HepG2 (cell line): ENCODE measurements at regions not wholly inside any gene's neighbourhood (a gene's known extent, or its start where the extent isn't known, plus 50 kb on each side); places are given as distances from the start of the nearest gene placed in this dataset.

ENCODE experiments used
- ATAC-seq: fragments of 200-7000 bp; cut with Tn5 transposase; 3 replicates; pipeline ENCODE4 v1.9.1; 2020; ENCODE audit warnings: mild to moderate bottlenecking, moderate library complexity
- BruUV-seq: library from RNA; stranded (reverse); fragments of 400-500 nt; replicated peaks from 2 replicates; lab custom pipeline; 2021; lab: Mats Ljungman, UMichigan
- CTCF ChIA-PET: fragments of 300-600 bp; formaldehyde crosslinking; extraction: SDS; loops from one replicate; lab custom pipeline; 2021; ENCODE audit warnings: low total read pairs, inconsistent platforms, low intra/inter-chr PET ratio; lab: Yijun Ruan, JAX
- POLR2A ChIA-PET: fragments of 350-600 bp; sonication (Branson Sonifier 250); formaldehyde crosslinking; loops from one replicate; lab custom pipeline; 2020; ENCODE audit warnings: antibody characterized with exemption, inconsistent platforms; lab: Yijun Ruan, JAX
- DNase-seq: peaks from one replicate; pipeline ENCODE4 v3.0.0-alpha.2; 2015; ENCODE audit warnings: low spot score
- FAIRE-seq: peaks from 3 replicates; lab custom pipeline; 2011; peaks lifted over from hg19 to GRCh38; lab: Jason Lieb, UNC
- H2AFZ ChIP-seq: one replicate; pipeline ENCODE4 v1.6.1; 2011; ENCODE audit warnings: low read length, inconsistent platforms
- H3K27ac ChIP-seq: fragments of 300-600 bp; 3 replicates; pipeline ENCODE4 v1.8.0; 2011; ENCODE audit warnings: mixed run types, mild to moderate bottlenecking, mixed read lengths, low read length, inconsistent platforms; ENCODE audit not compliant: insufficient read depth; ENCODE audit errors: extremely low read length
- H3K27me3 ChIP-seq, 2 experiments: fragments of 200-600 bp in 1 of 2; 2 replicates in 1 of 2; 3 replicates in 1 of 2; pipeline versions ENCODE4 v1.6.0 to v1.8.0; 2011; ENCODE audit warnings: low read length in 2 of 2, mild to moderate bottlenecking in 2 of 2, moderate library complexity in 2 of 2, inconsistent platforms in 1 of 2; ENCODE audit not compliant: insufficient read depth in 2 of 2, control insufficient read depth in 1 of 2
- H3K36me3 ChIP-seq, 2 experiments: fragments of 200-600 bp in 1 of 2; replicated peaks in 1 of 2; 2 replicates in 1 of 2; 3 replicates in 1 of 2; pipeline versions ENCODE4 v1.5.1 to v1.8.0; 2011; ENCODE audit warnings: low read length in 2 of 2, inconsistent platforms in 1 of 2; ENCODE audit not compliant: insufficient read depth in 2 of 2, control insufficient read depth in 1 of 2
- H3K4me1 ChIP-seq: 2 replicates; pipeline ENCODE4 v1.5.1; 2012; ENCODE audit warnings: low read length, inconsistent platforms; ENCODE audit not compliant: insufficient read depth
- H3K4me2 ChIP-seq: 2 replicates; pipeline ENCODE4 v1.6.0; 2011; ENCODE audit warnings: low read depth, low read length, inconsistent platforms
- H3K4me3 ChIP-seq, 3 experiments: fragments of 200-600 bp in 1 of 3; sonication (generic), shearing (Covaris generic) in 1 of 3; replicated peaks in 1 of 3; 2 replicates each; pipeline ENCODE4 v1.5.1; 2011 to 2016; ENCODE audit warnings: low read length in 3 of 3, inconsistent platforms in 2 of 3, low read depth in 2 of 3, mild to moderate bottlenecking in 2 of 3, control low read depth in 1 of 3, mixed read lengths in 1 of 3; ENCODE audit not compliant: insufficient read depth in 1 of 3
- H3K79me2 ChIP-seq: one replicate; pipeline ENCODE4 v1.6.1; 2011; ENCODE audit warnings: low read length, inconsistent platforms; ENCODE audit not compliant: insufficient read depth
- H3K9ac ChIP-seq: 2 replicates; pipeline ENCODE4 v1.6.0; 2011; ENCODE audit warnings: mild to moderate bottlenecking, low read depth, low read length, inconsistent platforms; ENCODE audit not compliant: insufficient read depth
- H3K9me3 ChIP-seq: 2 replicates; pipeline ENCODE4 v1.5.1; 2012; ENCODE audit warnings: mild to moderate bottlenecking, low read length
- H4K20me1 ChIP-seq: 2 replicates; pipeline ENCODE4 v1.6.0; 2011; ENCODE audit warnings: inconsistent platforms, mild to moderate bottlenecking, low read length, moderate library complexity; ENCODE audit not compliant: insufficient read depth
- MLLT10 ChIP-seq: sonication (generic); formaldehyde crosslinking; IDR thresholded peaks from 2 replicates; pipeline ENCODE4 v1.4.0; 2020; ENCODE audit warnings: missing genetic modification reagents
- MTF2 ChIP-seq: sonication (generic); formaldehyde crosslinking; IDR thresholded peaks from 2 replicates; pipeline ENCODE4 v1.5.0; 2020; ENCODE audit warnings: missing genetic modification reagents, borderline replicate concordance
- NONO ChIP-seq, 2 experiments: fragments of 450-650 bp in 1 of 2; sonication (generic) in 1 of 2; formaldehyde crosslinking in 1 of 2; IDR thresholded peaks in 1 of 2; conservative IDR thresholded peaks in 1 of 2; 2 replicates each; pipeline versions ENCODE4 v1.6.1 to v1.8.0; 2017 to 2022; ENCODE audit warnings: mild to moderate bottlenecking in 1 of 2, missing genetic modification reagents in 1 of 2, moderate library complexity in 1 of 2
- XRCC5 ChIP-seq: fragments of 200-400 bp; formaldehyde crosslinking; optimal IDR thresholded peaks from 2 replicates; pipeline ENCODE3; 2017; ENCODE audit warnings: mild to moderate bottlenecking, low read length
- ZNF761 ChIP-seq: sonication (generic); formaldehyde crosslinking; conservative IDR thresholded peaks from 2 replicates; pipeline ENCODE4 v1.4.0; 2020; ENCODE audit warnings: mild to moderate bottlenecking, missing genetic modification reagents
- WGBS: methylation state at CpG from one replicate; pipeline ENCODE4 v1.1.6; 2017; ENCODE audit warnings: low lambda C conversion rate; 5-methylcytosine and 5-hydroxymethylcytosine counted together
- in situ Hi-C: cut with HindIII; loops from 2 replicates; pipeline ENCODE4 v1.10.0; 2017; ENCODE audit warnings: low pct_unique_long_range_greater_than_20kb; ENCODE audit not compliant: extremely low pct_ligation_motif_present
- intact Hi-C: fragments of 100-400 bp; cut with micrococcal nuclease; formaldehyde crosslinking; loops from one replicate; pipeline ENCODE4 v1.10.0; 2022; ENCODE audit not compliant: unreplicated experiment
- TF ChIP-seq, protein P1 (sequence below), 2 experiments: sonication (generic) in 1 of 2; formaldehyde crosslinking in 1 of 2; IDR thresholded peaks; 2 replicates each; pipeline versions ENCODE4 v1.4.0 to v1.6.1; 2018 to 2020; ENCODE audit warnings: missing genetic modification reagents in 2 of 2, borderline replicate concordance in 1 of 2, low read depth in 1 of 2, mild to moderate bottlenecking in 1 of 2, missing biosample characterization in 1 of 2
- TF ChIP-seq, protein P2 (sequence below): sonication (generic); formaldehyde crosslinking; IDR thresholded peaks from 2 replicates; pipeline ENCODE4 v1.5.0; 2020; ENCODE audit warnings: missing genetic modification reagents
- TF ChIP-seq, protein P3 (sequence below): sonication (generic); formaldehyde crosslinking; IDR thresholded peaks from 2 replicates; pipeline ENCODE4 v1.8.0; 2022; ENCODE audit warnings: low read depth, missing genetic modification reagents
- TF ChIP-seq, protein P4 (sequence below): sonication (generic); formaldehyde crosslinking; IDR thresholded peaks from 2 replicates; pipeline ENCODE4 v1.5.0; 2020; ENCODE audit warnings: missing genetic modification reagents
- TF ChIP-seq, protein P5 (sequence below): sonication (generic); formaldehyde crosslinking; IDR thresholded peaks from 2 replicates; pipeline ENCODE4 v1.5.1; 2020; ENCODE audit warnings: mild to moderate bottlenecking, moderate library complexity, missing genetic modification reagents
- TF ChIP-seq, protein P6 (sequence below): sonication (generic); formaldehyde crosslinking; IDR thresholded peaks from 2 replicates; pipeline ENCODE4 v1.5.0; 2020; ENCODE audit warnings: mild to moderate bottlenecking, missing genetic modification reagents, moderate library complexity

DNA sequence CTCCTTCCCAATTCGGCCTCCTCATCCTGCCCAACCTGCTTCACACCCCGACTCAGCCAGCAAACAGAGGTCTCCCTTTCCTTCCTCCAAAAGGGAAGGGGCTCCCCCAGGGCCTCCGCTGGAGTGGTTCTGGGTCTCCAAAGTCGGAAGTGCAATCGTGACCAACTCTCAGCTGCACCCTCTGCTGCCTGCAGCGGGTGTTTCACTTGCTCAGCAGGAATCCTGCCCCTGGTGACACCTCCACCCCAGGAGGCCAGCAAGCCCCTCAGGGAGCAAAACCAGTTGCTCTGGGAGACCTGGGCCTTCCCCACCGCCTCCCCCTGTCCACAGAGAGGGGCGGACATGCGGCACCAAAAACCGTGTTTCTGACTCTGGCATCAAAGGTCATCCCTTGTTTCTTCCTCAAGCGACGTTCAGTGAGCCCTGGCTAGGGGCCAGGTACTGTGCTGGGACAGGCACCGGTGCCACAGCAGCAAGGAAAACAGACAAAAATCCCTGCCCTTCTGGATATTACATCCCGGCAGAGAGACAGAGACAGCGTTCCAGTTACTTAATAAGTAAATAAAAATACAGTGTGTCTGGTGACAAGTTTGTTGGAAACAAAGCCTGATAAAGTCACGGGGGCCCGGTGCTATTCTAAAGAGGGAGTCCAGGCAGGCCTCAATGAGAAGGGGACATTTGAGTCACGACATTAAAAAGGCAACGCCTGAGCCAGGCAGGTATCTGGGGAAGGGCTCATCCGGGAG is 219.0 kb downstream of the BMP7 start:
- Histone ChIP-seq H3K79me2 (no peaks in the 10 kb centered on the region), H3K4me1 (peaks cover 31% of the 10 kb centered on the region), H4K20me1 (no peaks in the 10 kb centered on the region), H3K9me3 (no peaks in the 10 kb centered on the region), H3K4me2 (peak overlapping the region; percentile 25; the same call in 1 of the 2 replicates), H2AFZ (no peak overlapping the region), H3K27ac (no peak overlapping the region), H3K27me3 (0 out of 5 replicates have a peak, but pooled peaks cover 0 to 5% of the 10 kb centered on the region in 2 experiments), H3K9ac (no peak overlapping the region), H3K4me3 (no peak overlapping the region; a peak in 1 of 6 replicates), H3K36me3 (no peaks in the 10 kb centered on the region)
- CTCF ChIA-PET = no interaction called here
- peak; percentile 89 for ATAC-seq
- 11% methylated on average over 18 of the region's 20 CpGs for WGBS
- in situ Hi-C loops (no loop called here), intact Hi-C loops (loop anchor here (5.0 kb wide), 1 partner anchor 495 kb away; no protein-coding TSS in a partner anchor)
- POLR2A ChIA-PET = no interaction called here
- BruUV-seq = no TSS peak
- FAIRE-seq = peak; percentile 80
- peak; percentile 34 for DNase-seq
- TF ChIP-seq, protein P1, sequence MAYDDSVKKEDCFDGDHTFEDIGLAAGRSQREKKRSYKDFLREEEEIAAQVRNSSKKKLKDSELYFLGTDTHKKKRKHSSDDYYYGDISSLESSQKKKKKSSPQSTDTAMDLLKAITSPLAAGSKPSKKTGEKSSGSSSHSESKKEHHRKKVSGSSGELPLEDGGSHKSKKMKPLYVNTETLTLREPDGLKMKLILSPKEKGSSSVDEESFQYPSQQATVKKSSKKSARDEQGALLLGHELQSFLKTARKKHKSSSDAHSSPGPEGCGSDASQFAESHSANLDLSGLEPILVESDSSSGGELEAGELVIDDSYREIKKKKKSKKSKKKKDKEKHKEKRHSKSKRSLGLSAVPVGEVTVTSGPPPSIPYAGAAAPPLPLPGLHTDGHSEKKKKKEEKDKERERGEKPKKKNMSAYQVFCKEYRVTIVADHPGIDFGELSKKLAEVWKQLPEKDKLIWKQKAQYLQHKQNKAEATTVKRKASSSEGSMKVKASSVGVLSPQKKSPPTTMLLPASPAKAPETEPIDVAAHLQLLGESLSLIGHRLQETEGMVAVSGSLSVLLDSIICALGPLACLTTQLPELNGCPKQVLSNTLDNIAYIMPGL (CRISPR knock-in tag; IDR thresholded peaks at IDR 0.05; ENCODE audit: borderline replicate concordance in 1 of 2, low read depth in 1 of 2) = peak; percentile 28 to 45; a peak in 1 of 4 replicates
- no peak for TF ChIP-seq MLLT10 (CRISPR knock-in tag)
- no peak for TF ChIP-seq ZNF761 (CRISPR knock-in tag)
- TF ChIP-seq, protein P2, sequence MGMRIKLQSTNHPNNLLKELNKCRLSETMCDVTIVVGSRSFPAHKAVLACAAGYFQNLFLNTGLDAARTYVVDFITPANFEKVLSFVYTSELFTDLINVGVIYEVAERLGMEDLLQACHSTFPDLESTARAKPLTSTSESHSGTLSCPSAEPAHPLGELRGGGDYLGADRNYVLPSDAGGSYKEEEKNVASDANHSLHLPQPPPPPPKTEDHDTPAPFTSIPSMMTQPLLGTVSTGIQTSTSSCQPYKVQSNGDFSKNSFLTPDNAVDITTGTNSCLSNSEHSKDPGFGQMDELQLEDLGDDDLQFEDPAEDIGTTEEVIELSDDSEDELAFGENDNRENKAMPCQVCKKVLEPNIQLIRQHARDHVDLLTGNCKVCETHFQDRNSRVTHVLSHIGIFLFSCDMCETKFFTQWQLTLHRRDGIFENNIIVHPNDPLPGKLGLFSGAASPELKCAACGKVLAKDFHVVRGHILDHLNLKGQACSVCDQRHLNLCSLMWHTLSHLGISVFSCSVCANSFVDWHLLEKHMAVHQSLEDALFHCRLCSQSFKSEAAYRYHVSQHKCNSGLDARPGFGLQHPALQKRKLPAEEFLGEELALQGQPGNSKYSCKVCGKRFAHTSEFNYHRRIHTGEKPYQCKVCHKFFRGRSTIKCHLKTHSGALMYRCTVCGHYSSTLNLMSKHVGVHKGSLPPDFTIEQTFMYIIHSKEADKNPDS (CRISPR knock-in tag) = 0 out of 2 replicates have a peak, but pooled peaks have one; percentile 27
- TF ChIP-seq, protein P3, sequence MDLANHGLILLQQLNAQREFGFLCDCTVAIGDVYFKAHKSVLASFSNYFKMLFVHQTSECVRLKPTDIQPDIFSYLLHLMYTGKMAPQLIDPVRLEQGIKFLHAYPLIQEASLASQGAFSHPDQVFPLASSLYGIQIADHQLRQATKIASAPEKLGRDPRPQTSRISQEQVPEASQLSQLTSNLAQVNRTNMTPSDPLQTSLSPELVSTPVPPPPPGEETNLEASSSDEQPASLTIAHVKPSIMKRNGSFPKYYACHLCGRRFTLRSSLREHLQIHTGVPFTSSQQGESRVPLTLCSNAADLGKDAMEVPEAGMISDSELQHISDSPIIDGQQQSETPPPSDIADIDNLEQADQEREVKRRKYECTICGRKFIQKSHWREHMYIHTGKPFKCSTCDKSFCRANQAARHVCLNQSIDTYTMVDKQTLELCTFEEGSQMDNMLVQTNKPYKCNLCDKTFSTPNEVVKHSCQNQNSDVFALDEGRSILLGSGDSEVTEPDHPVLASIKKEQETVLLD (CRISPR knock-in tag) = 0 out of 2 replicates have a peak, but pooled peaks have one; percentile 20
- TF ChIP-seq, protein P4, sequence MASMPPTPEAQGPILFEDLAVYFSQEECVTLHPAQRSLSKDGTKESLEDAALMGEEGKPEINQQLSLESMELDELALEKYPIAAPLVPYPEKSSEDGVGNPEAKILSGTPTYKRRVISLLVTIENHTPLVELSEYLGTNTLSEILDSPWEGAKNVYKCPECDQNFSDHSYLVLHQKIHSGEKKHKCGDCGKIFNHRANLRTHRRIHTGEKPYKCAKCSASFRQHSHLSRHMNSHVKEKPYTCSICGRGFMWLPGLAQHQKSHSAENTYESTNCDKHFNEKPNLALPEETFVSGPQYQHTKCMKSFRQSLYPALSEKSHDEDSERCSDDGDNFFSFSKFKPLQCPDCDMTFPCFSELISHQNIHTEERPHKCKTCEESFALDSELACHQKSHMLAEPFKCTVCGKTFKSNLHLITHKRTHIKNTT (CRISPR knock-in tag) = no peak
- peak; percentile 45 for TF ChIP-seq XRCC5
- TF ChIP-seq, protein P5, sequence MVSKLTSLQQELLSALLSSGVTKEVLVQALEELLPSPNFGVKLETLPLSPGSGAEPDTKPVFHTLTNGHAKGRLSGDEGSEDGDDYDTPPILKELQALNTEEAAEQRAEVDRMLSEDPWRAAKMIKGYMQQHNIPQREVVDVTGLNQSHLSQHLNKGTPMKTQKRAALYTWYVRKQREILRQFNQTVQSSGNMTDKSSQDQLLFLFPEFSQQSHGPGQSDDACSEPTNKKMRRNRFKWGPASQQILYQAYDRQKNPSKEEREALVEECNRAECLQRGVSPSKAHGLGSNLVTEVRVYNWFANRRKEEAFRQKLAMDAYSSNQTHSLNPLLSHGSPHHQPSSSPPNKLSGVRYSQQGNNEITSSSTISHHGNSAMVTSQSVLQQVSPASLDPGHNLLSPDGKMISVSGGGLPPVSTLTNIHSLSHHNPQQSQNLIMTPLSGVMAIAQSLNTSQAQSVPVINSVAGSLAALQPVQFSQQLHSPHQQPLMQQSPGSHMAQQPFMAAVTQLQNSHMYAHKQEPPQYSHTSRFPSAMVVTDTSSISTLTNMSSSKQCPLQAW (CRISPR knock-in tag) = peak; percentile 25; the same call in 1 of the 2 replicates
- TF ChIP-seq NONO (IDR thresholded peaks at IDR 0.05) = no peak
- TF ChIP-seq NONO (CRISPR knock-in tag; conservative IDR thresholded peaks at IDR 0.05) = 0 out of 2 replicates have a peak, but pooled peaks have one; percentile 33
- TF ChIP-seq, protein P6, sequence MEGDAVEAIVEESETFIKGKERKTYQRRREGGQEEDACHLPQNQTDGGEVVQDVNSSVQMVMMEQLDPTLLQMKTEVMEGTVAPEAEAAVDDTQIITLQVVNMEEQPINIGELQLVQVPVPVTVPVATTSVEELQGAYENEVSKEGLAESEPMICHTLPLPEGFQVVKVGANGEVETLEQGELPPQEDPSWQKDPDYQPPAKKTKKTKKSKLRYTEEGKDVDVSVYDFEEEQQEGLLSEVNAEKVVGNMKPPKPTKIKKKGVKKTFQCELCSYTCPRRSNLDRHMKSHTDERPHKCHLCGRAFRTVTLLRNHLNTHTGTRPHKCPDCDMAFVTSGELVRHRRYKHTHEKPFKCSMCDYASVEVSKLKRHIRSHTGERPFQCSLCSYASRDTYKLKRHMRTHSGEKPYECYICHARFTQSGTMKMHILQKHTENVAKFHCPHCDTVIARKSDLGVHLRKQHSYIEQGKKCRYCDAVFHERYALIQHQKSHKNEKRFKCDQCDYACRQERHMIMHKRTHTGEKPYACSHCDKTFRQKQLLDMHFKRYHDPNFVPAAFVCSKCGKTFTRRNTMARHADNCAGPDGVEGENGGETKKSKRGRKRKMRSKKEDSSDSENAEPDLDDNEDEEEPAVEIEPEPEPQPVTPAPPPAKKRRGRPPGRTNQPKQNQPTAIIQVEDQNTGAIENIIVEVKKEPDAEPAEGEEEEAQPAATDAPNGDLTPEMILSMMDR (CRISPR knock-in tag) = peak; percentile 68
- 0 out of 2 replicates have a peak, but pooled peaks have one; percentile 49 for TF ChIP-seq MTF2
